SK-N-SH (cell line): ENCODE measurements at regions not wholly inside any gene's neighbourhood (a gene's known extent, or its start where the extent isn't known, plus 50 kb on each side); places are given as distances from the start of the nearest gene placed in this dataset.

Source experiments
- EP300 ChIP-seq, 2 experiments: IDR thresholded peaks; 2 replicates each; pipeline versions ENCODE4 v1.4.0 to v1.6.1; 2012; ENCODE audit warnings: borderline replicate concordance in 1 of 2, low read depth in 1 of 2, low read length in 1 of 2
- FOXM1 ChIP-seq: IDR thresholded peaks from 2 replicates; pipeline ENCODE4 v1.4.0; 2012; ENCODE audit warnings: low read depth, mild to moderate bottlenecking
- GABPA ChIP-seq: IDR thresholded peaks from 2 replicates; pipeline ENCODE4 v1.4.0; 2012; ENCODE audit warnings: low read depth, mild to moderate bottlenecking
- JUND ChIP-seq: IDR thresholded peaks from 2 replicates; pipeline ENCODE4 v1.4.0; 2012
- MXI1 ChIP-seq: IDR thresholded peaks from 2 replicates; pipeline ENCODE4 v1.6.1; 2012; ENCODE audit warnings: mild to moderate bottlenecking, low read depth, low read length, improper control_type of control experiment
- NFIC ChIP-seq: IDR thresholded peaks from 2 replicates; pipeline ENCODE4 v1.4.0; 2012; ENCODE audit warnings: borderline replicate concordance
- NRF1 ChIP-seq: IDR thresholded peaks from 2 replicates; pipeline ENCODE4 v1.6.1; 2012; ENCODE audit warnings: low read depth, mild to moderate bottlenecking, low read length
- POLR2AphosphoS5 ChIP-seq: IDR thresholded peaks from 2 replicates; pipeline ENCODE4 v1.6.1; 2012; ENCODE audit warnings: low read depth, low read length
- SMC3 ChIP-seq: IDR thresholded peaks from 2 replicates; pipeline ENCODE4 v1.6.1; 2012; ENCODE audit warnings: low read depth, low read length, improper control_type of control experiment
- TAF1 ChIP-seq: IDR thresholded peaks from 2 replicates; pipeline ENCODE4 v1.6.1; 2012; ENCODE audit warnings: low read depth, mild to moderate bottlenecking, low read length, moderate library complexity, borderline replicate concordance
- YY1 ChIP-seq: IDR thresholded peaks from 2 replicates; pipeline ENCODE4 v1.4.0; 2012; ENCODE audit warnings: low read depth, mild to moderate bottlenecking
- TF ChIP-seq, protein P1 (sequence below): fragments of 200-600 bp; sonication (generic); IDR thresholded peaks from 2 replicates; pipeline ENCODE4 v1.6.1; 2017; ENCODE audit warnings: antibody characterized with exemption, mild to moderate bottlenecking, moderate library complexity
- TF ChIP-seq, protein P2 (sequence below): IDR thresholded peaks from 2 replicates; pipeline ENCODE4 v1.6.1; 2012; ENCODE audit warnings: mild to moderate bottlenecking, low read depth, low read length, moderate library complexity
- TF ChIP-seq, protein P3 (sequence below): IDR thresholded peaks from 2 replicates; pipeline ENCODE4 v1.4.0; 2012; ENCODE audit warnings: low read depth

DNA sequence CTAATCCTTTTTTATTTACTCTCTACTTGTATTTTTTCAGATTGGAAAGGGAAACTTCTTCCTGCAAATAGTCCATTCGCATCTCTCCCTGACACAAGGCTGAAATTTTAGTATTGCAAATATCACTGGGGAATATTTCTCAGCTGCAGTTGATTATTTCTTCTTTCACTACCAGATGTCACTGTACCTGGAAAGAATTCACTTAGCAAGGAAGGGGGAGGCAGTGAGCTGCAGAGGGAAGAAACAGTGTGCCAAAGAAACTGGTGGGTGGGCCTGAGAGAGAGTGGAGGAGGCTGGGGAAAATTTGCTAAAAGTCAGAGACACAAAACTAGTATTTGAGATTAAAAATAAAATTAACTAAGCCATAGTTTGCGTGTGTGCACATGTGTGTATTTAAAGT lies 142.3 kb upstream of the STT3B start:
- TF ChIP-seq, protein P1, sequence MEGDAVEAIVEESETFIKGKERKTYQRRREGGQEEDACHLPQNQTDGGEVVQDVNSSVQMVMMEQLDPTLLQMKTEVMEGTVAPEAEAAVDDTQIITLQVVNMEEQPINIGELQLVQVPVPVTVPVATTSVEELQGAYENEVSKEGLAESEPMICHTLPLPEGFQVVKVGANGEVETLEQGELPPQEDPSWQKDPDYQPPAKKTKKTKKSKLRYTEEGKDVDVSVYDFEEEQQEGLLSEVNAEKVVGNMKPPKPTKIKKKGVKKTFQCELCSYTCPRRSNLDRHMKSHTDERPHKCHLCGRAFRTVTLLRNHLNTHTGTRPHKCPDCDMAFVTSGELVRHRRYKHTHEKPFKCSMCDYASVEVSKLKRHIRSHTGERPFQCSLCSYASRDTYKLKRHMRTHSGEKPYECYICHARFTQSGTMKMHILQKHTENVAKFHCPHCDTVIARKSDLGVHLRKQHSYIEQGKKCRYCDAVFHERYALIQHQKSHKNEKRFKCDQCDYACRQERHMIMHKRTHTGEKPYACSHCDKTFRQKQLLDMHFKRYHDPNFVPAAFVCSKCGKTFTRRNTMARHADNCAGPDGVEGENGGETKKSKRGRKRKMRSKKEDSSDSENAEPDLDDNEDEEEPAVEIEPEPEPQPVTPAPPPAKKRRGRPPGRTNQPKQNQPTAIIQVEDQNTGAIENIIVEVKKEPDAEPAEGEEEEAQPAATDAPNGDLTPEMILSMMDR: no peak
- TF ChIP-seq GABPA: no peak
- TF ChIP-seq YY1: no peak
- TF ChIP-seq FOXM1: no peak
- TF ChIP-seq SMC3: no peak
- TF ChIP-seq, protein P2, sequence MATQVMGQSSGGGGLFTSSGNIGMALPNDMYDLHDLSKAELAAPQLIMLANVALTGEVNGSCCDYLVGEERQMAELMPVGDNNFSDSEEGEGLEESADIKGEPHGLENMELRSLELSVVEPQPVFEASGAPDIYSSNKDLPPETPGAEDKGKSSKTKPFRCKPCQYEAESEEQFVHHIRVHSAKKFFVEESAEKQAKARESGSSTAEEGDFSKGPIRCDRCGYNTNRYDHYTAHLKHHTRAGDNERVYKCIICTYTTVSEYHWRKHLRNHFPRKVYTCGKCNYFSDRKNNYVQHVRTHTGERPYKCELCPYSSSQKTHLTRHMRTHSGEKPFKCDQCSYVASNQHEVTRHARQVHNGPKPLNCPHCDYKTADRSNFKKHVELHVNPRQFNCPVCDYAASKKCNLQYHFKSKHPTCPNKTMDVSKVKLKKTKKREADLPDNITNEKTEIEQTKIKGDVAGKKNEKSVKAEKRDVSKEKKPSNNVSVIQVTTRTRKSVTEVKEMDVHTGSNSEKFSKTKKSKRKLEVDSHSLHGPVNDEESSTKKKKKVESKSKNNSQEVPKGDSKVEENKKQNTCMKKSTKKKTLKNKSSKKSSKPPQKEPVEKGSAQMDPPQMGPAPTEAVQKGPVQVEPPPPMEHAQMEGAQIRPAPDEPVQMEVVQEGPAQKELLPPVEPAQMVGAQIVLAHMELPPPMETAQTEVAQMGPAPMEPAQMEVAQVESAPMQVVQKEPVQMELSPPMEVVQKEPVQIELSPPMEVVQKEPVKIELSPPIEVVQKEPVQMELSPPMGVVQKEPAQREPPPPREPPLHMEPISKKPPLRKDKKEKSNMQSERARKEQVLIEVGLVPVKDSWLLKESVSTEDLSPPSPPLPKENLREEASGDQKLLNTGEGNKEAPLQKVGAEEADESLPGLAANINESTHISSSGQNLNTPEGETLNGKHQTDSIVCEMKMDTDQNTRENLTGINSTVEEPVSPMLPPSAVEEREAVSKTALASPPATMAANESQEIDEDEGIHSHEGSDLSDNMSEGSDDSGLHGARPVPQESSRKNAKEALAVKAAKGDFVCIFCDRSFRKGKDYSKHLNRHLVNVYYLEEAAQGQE: no peak
- no peak for TF ChIP-seq MXI1
- no peak for TF ChIP-seq NRF1
- TF ChIP-seq, protein P3, sequence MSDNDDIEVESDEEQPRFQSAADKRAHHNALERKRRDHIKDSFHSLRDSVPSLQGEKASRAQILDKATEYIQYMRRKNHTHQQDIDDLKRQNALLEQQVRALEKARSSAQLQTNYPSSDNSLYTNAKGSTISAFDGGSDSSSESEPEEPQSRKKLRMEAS: no peak
- no peak for TF ChIP-seq POLR2AphosphoS5
- TF ChIP-seq JUND: no peak
- TF ChIP-seq EP300 (IDR thresholded peaks at IDR 0.05; ENCODE audit: borderline replicate concordance in 1 of 2, low read depth in 1 of 2, low read length in 1 of 2): no peak
- no peak for TF ChIP-seq NFIC
- TF ChIP-seq TAF1: no peak
